ENCODE measurements at regions not wholly inside any gene's neighbourhood (a gene's known extent, or its start where the extent isn't known, plus 50 kb on each side); places are given as distances from the start of the nearest gene placed in this dataset.

GRCh38 chr17:34169496-34169895 lies 85.6 kb upstream of the CCL2 start:
- intact Hi-C loops (cut with micrococcal nuclease) = no loop called here
- POLR2A ChIA-PET = no interaction called here

DNA sequence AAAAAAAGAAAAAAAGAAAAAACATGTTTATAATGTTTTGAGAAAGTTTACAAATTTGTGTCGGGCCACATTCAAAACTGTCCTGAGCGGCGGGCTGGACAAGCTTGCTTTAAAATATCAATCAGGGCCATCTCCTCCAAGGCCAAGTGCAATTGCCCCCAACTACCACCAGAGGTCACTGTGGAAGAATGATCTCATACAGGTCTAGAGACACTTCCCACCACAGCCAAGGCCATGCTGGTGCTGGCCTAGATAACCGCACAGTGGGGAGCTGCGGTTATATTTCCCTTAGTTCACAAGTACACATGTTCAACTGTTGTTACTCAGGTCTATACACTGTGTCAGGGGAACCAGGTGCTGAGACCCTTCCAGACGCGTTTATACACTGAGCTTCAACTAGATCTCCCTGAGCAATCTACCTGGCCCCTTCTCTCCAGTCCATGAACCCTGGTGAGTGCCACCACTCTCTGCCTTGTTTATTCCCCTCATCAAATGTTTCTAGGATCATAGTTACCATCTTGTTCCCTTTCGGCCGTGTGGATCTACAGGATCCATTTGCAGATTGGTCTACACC lies 83.8 kb upstream of the CCL2 start:
- intact Hi-C loops (cut with micrococcal nuclease) = loop anchor here (1.0 kb wide), 2 partner anchors 29 to 190 kb away; no protein-coding TSS in a partner anchor
- no peak overlapping the region for H3K27ac Mint-ChIP-seq
- POLR2A ChIA-PET = no interaction called here
- H3K36me3 Mint-ChIP-seq (ENCODE audit: low read depth) = no peaks in the 10 kb centered on the region
- peak; percentile 18 for DNase-seq
- no peaks in the 10 kb centered on the region for H3K9me3 Mint-ChIP-seq
- peak; percentile 49 for ATAC-seq (ENCODE audit: low read depth)
- no peak overlapping the region for H3K4me3 Mint-ChIP-seq
- peaks cover 5% of the 10 kb centered on the region for H3K27me3 Mint-ChIP-seq
- TF ChIP-seq, protein P1, sequence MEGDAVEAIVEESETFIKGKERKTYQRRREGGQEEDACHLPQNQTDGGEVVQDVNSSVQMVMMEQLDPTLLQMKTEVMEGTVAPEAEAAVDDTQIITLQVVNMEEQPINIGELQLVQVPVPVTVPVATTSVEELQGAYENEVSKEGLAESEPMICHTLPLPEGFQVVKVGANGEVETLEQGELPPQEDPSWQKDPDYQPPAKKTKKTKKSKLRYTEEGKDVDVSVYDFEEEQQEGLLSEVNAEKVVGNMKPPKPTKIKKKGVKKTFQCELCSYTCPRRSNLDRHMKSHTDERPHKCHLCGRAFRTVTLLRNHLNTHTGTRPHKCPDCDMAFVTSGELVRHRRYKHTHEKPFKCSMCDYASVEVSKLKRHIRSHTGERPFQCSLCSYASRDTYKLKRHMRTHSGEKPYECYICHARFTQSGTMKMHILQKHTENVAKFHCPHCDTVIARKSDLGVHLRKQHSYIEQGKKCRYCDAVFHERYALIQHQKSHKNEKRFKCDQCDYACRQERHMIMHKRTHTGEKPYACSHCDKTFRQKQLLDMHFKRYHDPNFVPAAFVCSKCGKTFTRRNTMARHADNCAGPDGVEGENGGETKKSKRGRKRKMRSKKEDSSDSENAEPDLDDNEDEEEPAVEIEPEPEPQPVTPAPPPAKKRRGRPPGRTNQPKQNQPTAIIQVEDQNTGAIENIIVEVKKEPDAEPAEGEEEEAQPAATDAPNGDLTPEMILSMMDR (IDR thresholded peaks at IDR 0.05) = peak; percentile 83
- no peaks in the 10 kb centered on the region for H3K4me1 Mint-ChIP-seq
- CTCF ChIA-PET = interaction anchor here (0.8 to 3.2 kb wide), 6 partner anchors 10 to 191 kb away, joined by 3 to 27 read pairs (median 3); partner anchors contain the start of gene CCL1

More at GRCh38 chr17:34169496-34169895, 85.6 kb upstream of the CCL2 start:
- no peak for DNase-seq
- no peak overlapping the region for H3K4me3 Mint-ChIP-seq
- ATAC-seq (ENCODE audit: low read depth) = no peak
- H3K27ac Mint-ChIP-seq = no peak overlapping the region
- TF ChIP-seq, protein P1 (IDR thresholded peaks at IDR 0.05) = no peak
- CTCF ChIA-PET = interaction anchor here (0.6 kb wide), 1 partner anchor 192 kb away, joined by 3 read pairs; no protein-coding TSS in a partner anchor
- no peaks in the 10 kb centered on the region for H3K36me3 Mint-ChIP-seq (ENCODE audit: low read depth)
- H3K9me3 Mint-ChIP-seq = no peaks in the 10 kb centered on the region
- H3K27me3 Mint-ChIP-seq = peaks cover 11% of the 10 kb centered on the region
- no peaks in the 10 kb centered on the region for H3K4me1 Mint-ChIP-seq

GRCh38 chr17:34172390-34172918 lies 82.6 kb upstream of the CCL2 start:
- no peak for ATAC-seq (ENCODE audit: low read depth)
- Mint-ChIP-seq H3K4me3 (no peak overlapping the region), H3K9me3 (no peaks in the 10 kb centered on the region), H3K27ac (no peak overlapping the region), H3K4me1 (no peaks in the 10 kb centered on the region), H3K36me3 (ENCODE audit: low read depth) (no peaks in the 10 kb centered on the region), H3K27me3 (peaks cover 10% of the 10 kb centered on the region)
- ChIA-PET POLR2A (interaction anchor here (0.6 kb wide), 1 partner anchor 189 kb away, joined by 3 read pairs; no protein-coding TSS in a partner anchor), CTCF (interaction anchor here (3.2 kb wide), 1 partner anchor 188 kb away, joined by 27 read pairs; no protein-coding TSS in a partner anchor)
- TF ChIP-seq, protein P1 (IDR thresholded peaks at IDR 0.05) = no peak
- intact Hi-C loops (cut with micrococcal nuclease) = no loop called here
- DNase-seq = no peak

DNA sequence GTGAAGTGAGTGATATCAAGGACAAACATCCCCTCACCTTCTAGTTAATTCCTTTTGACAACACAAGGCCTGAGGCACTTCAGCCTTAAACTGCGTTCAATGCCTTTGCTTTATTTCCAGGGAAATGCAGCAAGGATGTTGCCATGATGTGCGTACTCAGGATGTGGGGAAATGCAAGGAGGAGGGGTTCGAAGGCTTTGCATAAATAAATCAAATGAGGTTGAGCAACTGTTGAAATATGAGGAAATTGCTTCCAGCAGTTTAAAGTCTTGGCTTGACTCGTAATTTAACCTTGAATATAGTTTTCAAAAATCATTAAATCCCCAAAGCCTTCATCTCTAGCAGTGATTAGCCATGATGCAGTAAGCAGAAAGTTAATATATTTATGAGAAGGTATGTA lies 81.8 kb upstream of the CCL2 start:
- Mint-ChIP-seq H3K4me3 (no peak overlapping the region), H3K4me1 (no peaks in the 10 kb centered on the region), H3K27ac (no peak overlapping the region), H3K27me3 (peaks cover 10% of the 10 kb centered on the region), H3K9me3 (no peaks in the 10 kb centered on the region), H3K36me3 (ENCODE audit: low read depth) (no peaks in the 10 kb centered on the region)
- DNase-seq (no peak), ATAC-seq (ENCODE audit: low read depth) (no peak)
- CTCF ChIA-PET = interaction anchor here (3.2 kb wide), 1 partner anchor 187 kb away, joined by 27 read pairs; no protein-coding TSS in a partner anchor
- POLR2A ChIA-PET = interaction anchor here (0.6 kb wide), 1 partner anchor 188 kb away, joined by 3 read pairs; no protein-coding TSS in a partner anchor
- TF ChIP-seq, protein P1 (IDR thresholded peaks at IDR 0.05) = no peak
- intact Hi-C loops (cut with micrococcal nuclease) = no loop called here

GRCh38 chr17:34174496-34174895 lies 80.6 kb upstream of the CCL2 start:
- no peak for DNase-seq
- TF ChIP-seq, protein P1 (IDR thresholded peaks at IDR 0.05) = no peak
- Mint-ChIP-seq H3K27ac (no peak overlapping the region), H3K9me3 (no peaks in the 10 kb centered on the region), H3K27me3 (peaks cover 10% of the 10 kb centered on the region), H3K36me3 (ENCODE audit: low read depth) (no peaks in the 10 kb centered on the region), H3K4me1 (no peaks in the 10 kb centered on the region), H3K4me3 (no peak overlapping the region)
- intact Hi-C loops (cut with micrococcal nuclease) = no loop called here
- POLR2A ChIA-PET = no interaction called here
- CTCF ChIA-PET = no interaction called here
- ATAC-seq (ENCODE audit: low read depth) = no peak

All from activated B cell treated with CpG ODN at 0.5 μM for 24 hours (primary cell).